Esophagus (tissue), 2 donors: ENCODE measurements at regions not wholly inside any gene's neighbourhood (a gene's known extent, or its start where the extent isn't known, plus 50 kb on each side); places are given as distances from the start of the nearest gene placed in this dataset.
"Not testable (repeated sequence)": the region's sequence is repeated elsewhere in the genome, so short reads cannot be mapped to it uniquely, and the experiment has no call there.

ENCODE experiments used
- H3K27ac ChIP-seq, 2 donors: one replicate each; pipeline ENCODE4 v1.5.1; 2013; ENCODE audit warnings: low read depth in 2 of 2, mild to moderate bottlenecking in 2 of 2, inconsistent platforms in 1 of 2, low read length in 1 of 2, moderate library complexity in 1 of 2
- H3K27me3 ChIP-seq, 2 donors: one replicate each; pipeline ENCODE4 v1.6.1; 2013; ENCODE audit warnings: low read length in 2 of 2, control low read depth in 1 of 2, mild to moderate bottlenecking in 1 of 2; ENCODE audit not compliant: insufficient read depth in 2 of 2, control insufficient read depth in 1 of 2
- H3K36me3 ChIP-seq, 2 donors: one replicate each; pipeline ENCODE4 v1.6.1; 2013; ENCODE audit warnings: low read length in 1 of 2; ENCODE audit not compliant: control insufficient read depth in 2 of 2, insufficient read depth in 2 of 2
- H3K4me1 ChIP-seq, 2 donors: one replicate each; pipeline ENCODE4 v1.6.1; 2013; ENCODE audit warnings: low read length in 1 of 2; ENCODE audit not compliant: control insufficient read depth in 2 of 2, insufficient read depth in 2 of 2
- H3K4me3 ChIP-seq, 2 donors: one replicate each; pipeline ENCODE4 v1.5.1; 2013; ENCODE audit warnings: low read length in 2 of 2, mild to moderate bottlenecking in 2 of 2, low read depth in 1 of 2, moderate library complexity in 1 of 2
- H3K9me3 ChIP-seq, 2 donors: one replicate each; pipeline ENCODE4 v1.6.1; 2013; ENCODE audit warnings: mild to moderate bottlenecking in 2 of 2, low read depth in 1 of 2, low read length in 1 of 2, moderate library complexity in 1 of 2; ENCODE audit not compliant: control insufficient read depth in 2 of 2, insufficient read depth in 1 of 2
- WGBS, 2 donors: extraction: QIAGEN DNeasy Blood & Tissue Kit; methylation state at CpG; one replicate each; pipeline ENCODE4 v1.1.7; 2013; 5-methylcytosine and 5-hydroxymethylcytosine counted together
- donor health status: healthy with polysubstance abuse.
- donor health status: Bipolar disorder and iron deficiency.

- Histone ChIP-seq H3K27me3 (no peaks in the 10 kb centered on the region), H3K9me3 (no peaks in the 10 kb centered on the region), H3K36me3 (no peaks in the 10 kb centered on the region), H3K27ac (no peak overlapping the region), H3K4me3 (no peak overlapping the region), H3K4me1 (no peaks in the 10 kb centered on the region)
- 61 to 67% methylated on average over 7 of the region's 7 CpGs for WGBS, 2 donors
Observed at GRCh38 chr12:131597333-131597732, 113.6 kb upstream of the SFSWAP start.

GRCh38 chr12:131598717-131599116, 112.2 kb upstream of the SFSWAP start:
- Histone ChIP-seq H3K36me3 (no peaks in the 10 kb centered on the region), H3K27me3 (no peaks in the 10 kb centered on the region), H3K27ac (no peak overlapping the region), H3K4me3 (no peak overlapping the region), H3K9me3 (no peaks in the 10 kb centered on the region), H3K4me1 (no peaks in the 10 kb centered on the region)
- WGBS, 2 donors: 73 to 79% methylated on average over 5 of the region's 5 CpGs

DNA sequence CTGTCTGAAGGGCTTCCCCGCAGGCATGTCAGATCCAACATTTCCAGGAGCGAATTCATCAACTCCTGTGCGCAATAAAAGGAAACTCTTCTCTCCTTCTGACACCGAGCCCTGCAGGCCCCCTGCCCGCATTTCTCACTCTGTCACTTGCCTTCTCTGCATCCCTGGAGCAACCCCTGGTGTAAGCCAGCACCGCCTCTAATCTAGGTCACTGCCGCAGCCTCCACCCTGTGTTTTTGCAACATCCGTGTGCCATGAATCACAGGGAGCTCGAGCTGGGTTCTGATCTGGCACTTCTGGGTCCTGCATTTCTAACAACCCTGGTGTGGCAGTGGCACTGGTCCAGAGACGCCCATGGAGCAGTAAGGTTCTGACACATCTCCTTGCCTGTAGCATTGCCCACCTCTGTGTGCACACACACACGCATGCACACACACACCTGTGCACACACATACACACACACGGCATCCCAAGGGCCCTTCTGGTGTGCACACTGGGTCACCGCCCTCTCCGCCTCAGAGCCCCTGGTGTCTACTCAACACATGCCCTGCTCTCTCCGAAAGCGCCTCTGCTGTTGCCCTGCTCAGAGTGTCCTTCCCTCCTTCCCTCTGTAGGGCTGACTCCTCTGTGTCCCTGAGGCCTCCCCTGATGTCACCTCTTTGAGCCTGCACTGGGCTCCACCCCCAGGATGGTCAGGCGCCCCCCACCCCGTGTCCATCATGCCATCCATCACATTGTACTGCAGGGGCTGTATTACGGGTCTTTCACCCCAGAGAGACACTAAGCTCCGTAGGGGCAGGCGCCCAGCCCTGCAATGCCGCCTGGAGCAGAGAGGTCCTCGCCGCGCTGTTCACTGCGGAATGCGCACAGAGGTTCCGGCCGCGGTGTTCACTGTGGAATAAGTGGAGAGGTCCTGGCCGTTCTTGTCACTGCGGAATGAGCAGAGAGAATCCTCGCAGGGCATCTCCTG, 111.4 kb upstream of the SFSWAP start:
- Histone ChIP-seq H3K9me3 (no peaks in the 10 kb centered on the region), H3K27ac (no peak overlapping the region), H3K4me3 (no peak overlapping the region), H3K27me3 (no peaks in the 10 kb centered on the region), H3K36me3 (no peaks in the 10 kb centered on the region), H3K4me1 (no peaks in the 10 kb centered on the region)
- WGBS, 2 donors: 88 to 89% methylated on average over 33 of the region's 33 CpGs

DNA sequence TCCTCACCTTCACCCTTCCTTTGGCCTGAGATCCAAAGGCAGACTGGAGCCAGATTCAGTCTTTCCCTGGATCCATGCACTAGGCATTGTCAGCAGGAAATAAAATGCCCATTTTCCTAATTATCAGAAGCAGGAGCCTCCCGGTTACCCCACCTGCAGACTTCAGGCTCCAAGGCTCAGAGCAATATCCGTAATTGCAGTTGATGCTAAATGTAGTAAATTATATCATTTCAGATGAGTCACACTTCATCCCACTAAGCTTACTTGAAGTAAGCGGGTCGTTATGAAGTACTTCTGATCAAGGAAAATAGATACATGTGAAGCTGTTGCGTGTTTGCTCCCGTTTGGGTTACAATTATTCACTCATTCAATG, 110.7 kb upstream of the SFSWAP start:
- Histone ChIP-seq H3K27ac (no peak overlapping the region), H3K36me3 (no peaks in the 10 kb centered on the region), H3K27me3 (no peaks in the 10 kb centered on the region), H3K4me3 (no peak overlapping the region), H3K4me1 (no peaks in the 10 kb centered on the region), H3K9me3 (no peaks in the 10 kb centered on the region)
- WGBS, 2 donors: 77 to 80% methylated on average over 6 of the region's 6 CpGs

DNA sequence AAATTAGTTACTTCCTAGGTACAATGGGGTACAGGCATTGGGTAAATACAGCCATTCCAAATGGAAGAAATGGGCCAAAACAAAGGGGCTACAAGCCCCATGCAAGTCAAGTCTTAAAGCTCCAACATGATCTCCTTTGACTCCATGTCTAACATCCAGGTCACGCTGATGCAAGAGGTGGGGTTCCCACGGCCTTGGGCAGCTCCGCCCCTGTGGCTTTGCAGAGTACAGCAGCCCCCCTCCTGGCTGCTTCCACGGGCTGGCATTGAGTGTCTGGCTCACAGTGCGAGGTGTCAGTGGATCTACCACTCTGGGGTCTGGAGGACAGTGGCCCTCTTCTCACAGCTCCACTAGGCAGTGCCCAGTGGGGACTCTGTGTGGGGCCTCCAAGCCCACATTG, 109.4 kb upstream of the SFSWAP start:
- not testable (repeated sequence) for H3K27ac ChIP-seq, H3K27me3 ChIP-seq, H3K36me3 ChIP-seq, H3K4me3 ChIP-seq, H3K9me3 ChIP-seq, H3K4me1 ChIP-seq
- 83 to 85% methylated on average over 5 of the region's 5 CpGs for WGBS, 2 donors

- no peak overlapping the region for H3K4me3 ChIP-seq
- H3K27ac ChIP-seq: no peak overlapping the region
- no peaks in the 10 kb centered on the region for H3K27me3 ChIP-seq
- H3K9me3 ChIP-seq: no peaks in the 10 kb centered on the region
- WGBS, 2 donors: 72 to 73% methylated on average over 8 of the region's 8 CpGs
- no peaks in the 10 kb centered on the region for H3K4me1 ChIP-seq
- H3K36me3 ChIP-seq: no peaks in the 10 kb centered on the region
Observed at GRCh38 chr12:131603106-131603938, 107.6 kb upstream of the SFSWAP start.

- Histone ChIP-seq H3K27me3 (no peaks in the 10 kb centered on the region), H3K36me3 (no peaks in the 10 kb centered on the region), H3K4me1 (no peaks in the 10 kb centered on the region), H3K4me3 (no peak overlapping the region), H3K27ac (no peak overlapping the region), H3K9me3 (no peaks in the 10 kb centered on the region)
- WGBS, 2 donors: 36 to 44% methylated on average over 21 of the region's 21 CpGs
Observed at GRCh38 chr12:131603939-131604795, 106.7 kb upstream of the SFSWAP start.

DNA sequence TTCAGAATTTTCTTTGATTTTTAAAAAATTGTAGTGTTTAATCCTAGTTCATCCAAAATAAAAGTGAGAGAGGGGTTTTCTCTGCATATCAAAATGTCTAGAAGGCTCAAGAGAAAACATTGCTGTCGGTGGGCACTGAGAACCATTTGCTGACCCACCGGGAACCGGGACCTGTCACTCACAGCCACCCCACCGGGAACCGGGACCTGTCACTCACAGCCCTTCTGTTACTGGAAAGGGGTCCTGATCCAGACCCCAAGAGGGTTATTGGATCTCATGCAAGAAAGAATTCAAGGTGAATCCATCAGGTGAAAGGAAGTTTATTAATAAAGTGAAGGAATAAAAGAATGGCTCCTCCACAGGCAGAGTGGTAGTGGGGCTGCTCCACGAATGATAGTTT, 106.0 kb upstream of the SFSWAP start:
- H3K36me3 ChIP-seq: no peaks in the 10 kb centered on the region

DNA sequence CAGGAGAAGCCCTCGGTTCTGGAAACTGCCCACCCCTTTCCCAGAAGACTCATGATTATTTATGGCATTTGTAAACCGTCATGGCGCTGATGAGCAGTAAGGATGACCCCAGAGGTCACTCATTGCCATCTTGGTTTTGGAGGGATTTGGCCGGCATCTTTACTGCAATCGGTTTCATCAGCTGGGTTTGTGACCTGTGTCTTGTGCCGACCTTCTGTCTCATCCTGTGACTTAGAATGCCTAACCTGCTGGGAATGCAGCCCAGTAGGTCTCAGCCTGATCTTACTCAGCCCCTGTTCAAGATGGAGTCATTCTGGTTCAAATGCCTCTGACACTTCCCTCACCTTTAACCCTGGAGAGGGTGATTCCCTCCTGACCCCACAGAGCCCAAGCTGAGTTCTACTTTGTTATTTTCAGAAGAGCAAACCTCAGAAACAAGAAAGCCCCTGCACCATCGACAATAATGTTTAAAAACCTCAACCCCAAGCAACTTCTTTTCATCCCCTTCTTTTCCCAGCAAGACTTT, 105.5 kb upstream of the SFSWAP start:
- no peaks in the 10 kb centered on the region for H3K4me1 ChIP-seq
- no peak overlapping the region for H3K27ac ChIP-seq
- no peak overlapping the region for H3K4me3 ChIP-seq
- H3K36me3 ChIP-seq: no peaks in the 10 kb centered on the region
- H3K9me3 ChIP-seq: no peaks in the 10 kb centered on the region
- WGBS, 2 donors: 58 to 67% methylated on average over 7 of the region's 7 CpGs
- H3K27me3 ChIP-seq: no peaks in the 10 kb centered on the region

More for the DNA sequence above, 106.0 kb upstream of the SFSWAP start:
- Histone ChIP-seq H3K9me3 (no peaks in the 10 kb centered on the region), H3K27me3 (no peaks in the 10 kb centered on the region), H3K27ac (no peak overlapping the region), H3K4me1 (no peaks in the 10 kb centered on the region), H3K4me3 (no peak overlapping the region)
- 69 to 71% methylated on average over 6 of the region's 6 CpGs for WGBS, 2 donors
